Fibroblast of lung (primary cell): ENCODE measurements at regions not wholly inside any gene's neighbourhood (a gene's known extent, or its start where the extent isn't known, plus 50 kb on each side); places are given as distances from the start of the nearest gene placed in this dataset.
"Not testable (repeated sequence)": the region's sequence is repeated elsewhere in the genome, so short reads cannot be mapped to it uniquely, and the experiment has no call there.

Experiments
- CTCF ChIP-seq, 2 donors: IDR thresholded peaks in 1 of 2; conservative IDR thresholded peaks in 1 of 2; 1 replicate in 1 of 2; 2 replicates in 1 of 2; pipeline ENCODE4 v1.5.1; 2011 to 2012; ENCODE audit warnings: low read length in 2 of 2, control low read depth in 1 of 2, inconsistent platforms in 1 of 2, low read depth in 1 of 2, mild to moderate bottlenecking in 1 of 2
- EZH2 ChIP-seq: IDR thresholded peaks from 2 replicates; pipeline ENCODE4 v1.5.1; 2012; ENCODE audit warnings: low read length, control low read depth, mild to moderate bottlenecking; ENCODE audit errors: missing control alignments

- not testable (repeated sequence) for TF ChIP-seq CTCF (conservative IDR thresholded peaks at IDR 0.05 in 1 of 2, IDR thresholded peaks at IDR 0.05 in 1 of 2; ENCODE audit: low read depth in 1 of 2, low read length in 2 of 2); EZH2
Measured at GRCh38 chr5:34156703-34157414, 113.8 kb upstream of the C1QTNF3 start.
